GM20000 (cell line): ENCODE measurements at regions not wholly inside any gene's neighbourhood (a gene's known extent, or its start where the extent isn't known, plus 50 kb on each side); places are given as distances from the start of the nearest gene placed in this dataset.
"Not testable (repeated sequence)": the region's sequence is repeated elsewhere in the genome, so short reads cannot be mapped to it uniquely, and the experiment has no call there.

Source experiments
- DNase-seq: peaks from one replicate; pipeline ENCODE4 v3.0.0; 2012; ENCODE audit warnings: low spot score
- TF ChIP-seq, protein P1 (sequence below): IDR thresholded peaks from 2 replicates; pipeline ENCODE4 v1.5.1; 2012; ENCODE audit warnings: mild to moderate bottlenecking, control low read depth; ENCODE audit errors: extremely low read depth, missing control alignments

GRCh38 chr5:52148679-52149078, 639.0 kb upstream of the ITGA1 start:
- DNase-seq: no peak

GRCh38 chr5:52150501-52150900, 637.2 kb upstream of the ITGA1 start:
- TF ChIP-seq, protein P1, sequence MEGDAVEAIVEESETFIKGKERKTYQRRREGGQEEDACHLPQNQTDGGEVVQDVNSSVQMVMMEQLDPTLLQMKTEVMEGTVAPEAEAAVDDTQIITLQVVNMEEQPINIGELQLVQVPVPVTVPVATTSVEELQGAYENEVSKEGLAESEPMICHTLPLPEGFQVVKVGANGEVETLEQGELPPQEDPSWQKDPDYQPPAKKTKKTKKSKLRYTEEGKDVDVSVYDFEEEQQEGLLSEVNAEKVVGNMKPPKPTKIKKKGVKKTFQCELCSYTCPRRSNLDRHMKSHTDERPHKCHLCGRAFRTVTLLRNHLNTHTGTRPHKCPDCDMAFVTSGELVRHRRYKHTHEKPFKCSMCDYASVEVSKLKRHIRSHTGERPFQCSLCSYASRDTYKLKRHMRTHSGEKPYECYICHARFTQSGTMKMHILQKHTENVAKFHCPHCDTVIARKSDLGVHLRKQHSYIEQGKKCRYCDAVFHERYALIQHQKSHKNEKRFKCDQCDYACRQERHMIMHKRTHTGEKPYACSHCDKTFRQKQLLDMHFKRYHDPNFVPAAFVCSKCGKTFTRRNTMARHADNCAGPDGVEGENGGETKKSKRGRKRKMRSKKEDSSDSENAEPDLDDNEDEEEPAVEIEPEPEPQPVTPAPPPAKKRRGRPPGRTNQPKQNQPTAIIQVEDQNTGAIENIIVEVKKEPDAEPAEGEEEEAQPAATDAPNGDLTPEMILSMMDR: no peak
- no peak for DNase-seq

More at GRCh38 chr5:52148679-52149078, 639.0 kb upstream of the ITGA1 start:
- TF ChIP-seq, protein P1: no peak

- DNase-seq: not testable (repeated sequence)
Observed at GRCh38 chr5:52156809-52157208, 630.9 kb upstream of the ITGA1 start.

DNA sequence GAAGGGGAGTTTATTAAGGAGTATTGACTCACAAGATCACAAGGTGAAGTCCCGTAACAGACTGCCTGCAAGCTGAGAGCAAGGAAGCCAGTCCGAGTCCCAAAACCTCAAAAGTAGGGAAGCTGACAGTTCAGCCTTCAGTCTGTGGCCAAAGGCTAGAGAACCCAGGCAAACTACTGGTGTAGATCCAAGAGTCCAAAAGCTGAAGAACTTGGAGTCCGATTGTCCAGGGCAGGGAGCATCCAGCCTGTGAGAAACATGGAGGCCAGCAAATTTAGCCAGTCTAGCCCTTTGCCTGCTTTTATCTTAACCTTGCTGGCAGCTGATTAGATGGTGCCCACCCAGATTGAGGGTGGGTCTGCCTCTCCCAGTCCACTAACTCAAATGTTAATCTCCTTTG, 621.9 kb upstream of the ITGA1 start:
- not testable (repeated sequence) for DNase-seq

GRCh38 chr5:52173133-52173532, 614.6 kb upstream of the ITGA1 start:
- TF ChIP-seq, protein P1: no peak
- no peak for DNase-seq

DNA sequence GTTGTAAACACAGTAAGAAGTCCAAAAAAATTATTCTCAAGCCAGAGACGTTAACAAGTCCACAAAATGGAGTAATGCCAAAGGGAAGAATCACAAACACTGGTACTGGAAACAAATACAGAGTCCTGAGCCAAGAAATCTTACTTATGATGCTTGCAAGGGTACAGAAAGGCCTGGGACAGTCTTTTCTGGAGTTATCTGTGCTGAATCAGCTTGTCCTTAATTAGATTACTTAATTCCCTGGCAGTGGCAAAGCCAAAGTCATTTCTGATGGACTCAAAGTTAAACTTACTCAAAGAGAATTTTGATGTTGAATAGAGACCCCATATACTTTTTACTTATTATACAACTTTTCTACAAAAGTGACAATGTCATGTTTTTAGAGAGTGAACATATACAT, 610.5 kb upstream of the ITGA1 start:
- TF ChIP-seq, protein P1: no peak
- DNase-seq: no peak

DNA sequence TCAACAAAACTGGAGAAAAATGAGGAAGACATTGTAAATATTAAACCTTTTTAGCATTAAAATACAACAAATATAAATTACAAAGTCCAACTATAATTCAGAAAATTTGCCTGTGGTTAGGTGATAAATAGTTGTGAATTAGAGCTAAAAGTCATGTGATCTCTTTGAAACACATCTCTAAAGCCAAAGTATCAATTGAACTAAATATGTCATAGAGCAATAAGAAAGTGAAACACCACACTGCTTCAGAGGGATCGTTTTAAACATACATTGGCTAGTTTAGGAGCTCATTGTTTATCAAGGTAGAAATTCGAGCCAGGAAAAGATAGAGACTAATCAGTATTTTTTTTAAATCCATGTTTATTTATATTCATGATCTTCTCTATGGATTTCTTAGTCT, 606.3 kb upstream of the ITGA1 start:
- DNase-seq: no peak
- TF ChIP-seq, protein P1: no peak

GRCh38 chr5:52190737-52191136, 597.0 kb upstream of the ITGA1 start:
- TF ChIP-seq, protein P1: no peak
- no peak for DNase-seq

DNA sequence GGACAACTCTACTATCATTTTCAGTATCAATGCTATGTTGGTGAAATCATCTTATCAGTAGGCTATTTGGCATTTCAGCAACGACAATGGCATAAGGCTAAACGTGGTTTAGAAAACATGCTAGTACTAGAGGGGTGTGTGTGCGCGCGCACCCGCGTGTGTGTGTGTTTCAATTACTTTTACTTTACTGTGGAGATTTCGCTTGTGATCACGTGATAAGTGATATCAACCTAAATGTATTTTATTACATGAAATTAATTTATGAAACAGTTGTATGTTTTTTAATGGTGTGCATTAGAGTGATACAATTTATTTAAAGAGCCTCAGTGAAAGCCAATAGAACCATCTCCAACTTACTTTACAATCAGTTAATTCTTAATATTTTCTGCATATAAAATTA, 587.9 kb upstream of the ITGA1 start:
- no peak for DNase-seq
- TF ChIP-seq, protein P1: no peak
